Brain pericyte (primary cell): ENCODE measurements at regions not wholly inside any gene's neighbourhood (a gene's known extent, or its start where the extent isn't known, plus 50 kb on each side); places are given as distances from the start of the nearest gene placed in this dataset.
"Not testable (repeated sequence)": the region's sequence is repeated elsewhere in the genome, so short reads cannot be mapped to it uniquely, and the experiment has no call there.

ENCODE experiments used
- DNase-seq: peaks from one replicate; pipeline ENCODE4 v3.0.0-alpha.2; 2012; ENCODE audit warnings: low read depth, low spot score

- no peak for DNase-seq
These were observed 142.4 kb upstream of the ERCC6L2 start for GRCh38 chr9:95732802-95733688.

- no peak for DNase-seq
These were observed 143.6 kb upstream of the ERCC6L2 start for GRCh38 chr9:95731876-95732275.

GRCh38 chr9:95729669-95730368, 145.7 kb upstream of the ERCC6L2 start:
- DNase-seq: no peak

GRCh38 chr9:95729046-95729445, 146.4 kb upstream of the ERCC6L2 start:
- no peak for DNase-seq

- no peak for DNase-seq
These were observed 147.5 kb upstream of the ERCC6L2 start for GRCh38 chr9:95727947-95728520.

- peak; percentile 5 for DNase-seq
These were observed 148.7 kb upstream of the ERCC6L2 start for GRCh38 chr9:95726756-95727155.

- no peak for DNase-seq
These were observed 150.4 kb upstream of the ERCC6L2 start for GRCh38 chr9:95725045-95725444.

- no peak for DNase-seq
These were observed 151.1 kb upstream of the ERCC6L2 start for GRCh38 chr9:95724253-95724991.

GRCh38 chr9:95722141-95722540, 153.3 kb upstream of the ERCC6L2 start:
- DNase-seq: no peak

GRCh38 chr9:95721061-95721531, 154.4 kb upstream of the ERCC6L2 start:
- DNase-seq: no peak

GRCh38 chr9:95720496-95720895, 155.0 kb upstream of the ERCC6L2 start:
- no peak for DNase-seq

GRCh38 chr9:95719354-95719753, 156.1 kb upstream of the ERCC6L2 start:
- no peak for DNase-seq

GRCh38 chr9:95718263-95718662, 157.2 kb upstream of the ERCC6L2 start:
- no peak for DNase-seq

- no peak for DNase-seq
These were observed 159.5 kb upstream of the ERCC6L2 start for GRCh38 chr9:95715868-95716435.

- DNase-seq: no peak
These were observed 165.0 kb upstream of the ERCC6L2 start for GRCh38 chr9:95710446-95710845.

- no peak for DNase-seq
These were observed 178.8 kb upstream of the ERCC6L2 start for GRCh38 chr9:95696701-95697100.

GRCh38 chr9:95691435-95691834, 174.7 kb upstream of the PTCH1 start:
- no peak for DNase-seq

GRCh38 chr9:95689669-95690068, 172.9 kb upstream of the PTCH1 start:
- DNase-seq: no peak

GRCh38 chr9:95684516-95684915, 167.7 kb upstream of the PTCH1 start:
- DNase-seq: no peak

GRCh38 chr9:95680306-95680705, 163.5 kb upstream of the PTCH1 start:
- not testable (repeated sequence) for DNase-seq

- no peak for DNase-seq
These were observed 163.1 kb upstream of the PTCH1 start for GRCh38 chr9:95679874-95680273.
